Heart right ventricle (tissue), 16 donors: ENCODE measurements at regions not wholly inside any gene's neighbourhood (a gene's known extent, or its start where the extent isn't known, plus 50 kb on each side); places are given as distances from the start of the nearest gene placed in this dataset.

Source experiments
- ATAC-seq, 8 donors: fragments of 200-7000 bp; cut with Tn5 transposase; one replicate each; pipeline ENCODE4 v1.9.1; 2020; ENCODE audit warnings: mild to moderate bottlenecking in 8 of 8, moderate library complexity in 8 of 8, moderate number of reproducible peaks in 1 of 8
- DNase-seq, 2 donors: peaks; one replicate each; pipeline ENCODE4 v3.0.0-alpha.2; 2020
- H3K27ac ChIP-seq, 10 donors: fragments of 200-600 bp; sonication (generic) in 2 of 10; one replicate each; pipeline versions ENCODE4 v1.5.0 to v1.8.0; 2020 to 2022; ENCODE audit warnings: mild to moderate bottlenecking in 3 of 10
- H3K27me3 ChIP-seq, 7 donors: fragments of 200-600 bp; one replicate each; pipeline ENCODE4 v1.8.0; 2021 to 2022; ENCODE audit warnings: mild to moderate bottlenecking in 2 of 7
- H3K36me3 ChIP-seq, 9 donors: fragments of 200-600 bp; sonication (generic) in 1 of 9; one replicate each; pipeline versions ENCODE4 v1.5.0 to v1.8.0; 2020 to 2022; ENCODE audit warnings: mild to moderate bottlenecking in 2 of 9
- H3K4me1 ChIP-seq, 9 donors: fragments of 200-600 bp; sonication (generic) in 1 of 9; one replicate each; pipeline versions ENCODE4 v1.5.0 to v1.8.0; 2020 to 2022; ENCODE audit warnings: mild to moderate bottlenecking in 4 of 9
- H3K4me3 ChIP-seq, 10 donors: fragments of 200-600 bp; sonication (generic) in 2 of 10; one replicate each; pipeline versions ENCODE4 v1.5.0 to v1.8.0; 2020 to 2022; ENCODE audit warnings: mild to moderate bottlenecking in 7 of 10, moderate library complexity in 2 of 10
- H3K9me3 ChIP-seq, 11 donors: fragments of 200-600 bp in 10 of 11; sonication (generic) in 2 of 11; one replicate each; pipeline versions ENCODE4 v1.5.0 to v1.8.0; 2013 to 2022; ENCODE audit warnings: mild to moderate bottlenecking in 2 of 11, control low read depth in 1 of 11, moderate library complexity in 1 of 11
- WGBS, 2 donors: extraction: QIAGEN DNeasy Blood & Tissue Kit; methylation state at CpG; one replicate each; pipeline ENCODE4 v1.1.7; 2013; ENCODE audit warnings: inconsistent platforms in 1 of 2; 5-methylcytosine and 5-hydroxymethylcytosine counted together
- intact Hi-C, 10 donors: fragments of 100-400 bp; cut with DNase I; formaldehyde crosslinking; loops; one replicate each; pipeline versions ENCODE4 v1.11.1 to v1.14.2; 2022
- TF ChIP-seq, protein P1 (sequence below), 9 donors: fragments of 200-600 bp; sonication (generic) in 2 of 9; IDR thresholded peaks; one replicate each; pipeline versions ENCODE4 v1.5.0 to v1.8.0; 2021 to 2022; ENCODE audit warnings: antibody characterized with exemption in 9 of 9, mild to moderate bottlenecking in 5 of 9, moderate library complexity in 1 of 9
- donor health status: Arrhythmogenic right ventricular cardiomyopathy.
- donor health status: ischemic (EF 13 %, LVEDD 7.1; RV severe dilation, severe dysfunction).
- donor health status: healthy with polysubstance abuse.
- donor health status: DM: no; HTN: yes; CAD: no.
- donor health status: DM: no; HTN: no; CAD: no.
- donor health status: ischemic (EF 25% LVEDD 6.9; RV normal size, moderate dysfunction).
- donor health status: ischemic (EF 25% LVEDD 5.7; RV mildly dilated, moderate dysfunction).
- donor health status: healthy.
- donor health status: DM: yes; HTN: yes; CAD: no.
- donor health status: Ischemic cardiomyopathy.
- donor health status: ischemic (EF 35%, LVEDD 5.7; RV mildly dilated, moderate dysfunction).
- donor health status: nonischemic (EF 11% LVEDD 7.7; RV severe dilation, severe dysfunction).
- donor health status: DM: yes; HTN: yes; CAD: no.
- donor health status: PGD.
- donor health status: ischemic (EF 29% LVEDD 5.4; RV normal size, mild dysfunction).
- donor health status: nonischemic (EF 23%, LVEDD 6.1; RV moderate dilation, normal function).

DNA sequence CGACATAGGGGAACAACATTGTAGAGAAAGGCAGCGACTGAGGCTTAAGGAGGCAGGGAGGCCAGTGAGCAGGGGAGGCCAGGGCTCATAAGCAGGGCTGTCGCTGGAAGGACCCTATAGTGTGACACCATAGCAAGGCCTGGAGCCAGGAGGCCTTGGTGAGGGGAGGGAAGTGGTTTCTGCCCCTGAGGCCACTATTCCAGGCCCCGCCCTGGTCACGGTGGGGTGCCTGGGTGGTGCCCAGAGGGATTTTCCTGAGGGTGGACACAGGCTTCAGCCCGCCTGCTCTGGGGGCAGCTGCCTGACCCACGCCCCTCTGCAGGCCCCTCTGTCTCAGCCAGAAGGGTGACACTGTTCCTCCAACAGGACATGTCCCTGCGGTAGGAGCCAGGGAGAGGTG is 147.8 kb upstream of the IQSEC1 start:
- H3K27me3 ChIP-seq, result peaks cover 0 to 5% (median 0%) of the 10 kb centered on the region in 7 donors
- TF ChIP-seq, protein P1, sequence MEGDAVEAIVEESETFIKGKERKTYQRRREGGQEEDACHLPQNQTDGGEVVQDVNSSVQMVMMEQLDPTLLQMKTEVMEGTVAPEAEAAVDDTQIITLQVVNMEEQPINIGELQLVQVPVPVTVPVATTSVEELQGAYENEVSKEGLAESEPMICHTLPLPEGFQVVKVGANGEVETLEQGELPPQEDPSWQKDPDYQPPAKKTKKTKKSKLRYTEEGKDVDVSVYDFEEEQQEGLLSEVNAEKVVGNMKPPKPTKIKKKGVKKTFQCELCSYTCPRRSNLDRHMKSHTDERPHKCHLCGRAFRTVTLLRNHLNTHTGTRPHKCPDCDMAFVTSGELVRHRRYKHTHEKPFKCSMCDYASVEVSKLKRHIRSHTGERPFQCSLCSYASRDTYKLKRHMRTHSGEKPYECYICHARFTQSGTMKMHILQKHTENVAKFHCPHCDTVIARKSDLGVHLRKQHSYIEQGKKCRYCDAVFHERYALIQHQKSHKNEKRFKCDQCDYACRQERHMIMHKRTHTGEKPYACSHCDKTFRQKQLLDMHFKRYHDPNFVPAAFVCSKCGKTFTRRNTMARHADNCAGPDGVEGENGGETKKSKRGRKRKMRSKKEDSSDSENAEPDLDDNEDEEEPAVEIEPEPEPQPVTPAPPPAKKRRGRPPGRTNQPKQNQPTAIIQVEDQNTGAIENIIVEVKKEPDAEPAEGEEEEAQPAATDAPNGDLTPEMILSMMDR (IDR thresholded peaks at IDR 0.05), result no peak
- no peaks in the 10 kb centered on the region for H3K36me3 ChIP-seq
- no peak for DNase-seq
- H3K4me3 ChIP-seq, result no peak overlapping the region
- H3K27ac ChIP-seq, result no peak overlapping the region
- peaks cover 0 to 13% (median 4%) of the 10 kb centered on the region in 9 donors for H3K4me1 ChIP-seq
- no peaks in the 10 kb centered on the region for H3K9me3 ChIP-seq
- intact Hi-C loops, result no loop called here
- ATAC-seq, result no peak
- 92 to 93% methylated on average over 8 of the region's 8 CpGs for WGBS, 2 donors

DNA sequence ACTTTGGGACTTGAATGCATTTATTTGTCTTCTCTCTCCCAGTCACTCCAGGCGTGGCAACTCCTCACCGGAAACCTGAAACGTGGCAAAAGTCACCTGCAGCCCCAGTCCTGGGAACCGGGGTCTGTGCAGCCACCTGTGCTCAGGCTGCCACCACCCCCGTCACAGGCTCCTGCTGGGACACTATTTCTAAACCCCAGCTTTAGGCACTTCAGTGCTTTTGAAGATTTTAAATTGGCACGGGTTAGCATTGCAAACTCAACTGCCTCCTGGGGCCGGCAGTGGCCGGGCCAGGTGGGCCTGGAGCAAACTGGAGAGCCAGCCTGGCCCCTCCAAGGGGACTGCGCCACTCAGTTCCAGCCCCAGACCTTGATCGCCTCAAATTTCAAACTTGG is 146.7 kb upstream of the IQSEC1 start:
- H3K36me3 ChIP-seq, result no peaks in the 10 kb centered on the region
- WGBS, 2 donors, result 84 to 90% methylated on average over 10 of the region's 10 CpGs

DNA sequence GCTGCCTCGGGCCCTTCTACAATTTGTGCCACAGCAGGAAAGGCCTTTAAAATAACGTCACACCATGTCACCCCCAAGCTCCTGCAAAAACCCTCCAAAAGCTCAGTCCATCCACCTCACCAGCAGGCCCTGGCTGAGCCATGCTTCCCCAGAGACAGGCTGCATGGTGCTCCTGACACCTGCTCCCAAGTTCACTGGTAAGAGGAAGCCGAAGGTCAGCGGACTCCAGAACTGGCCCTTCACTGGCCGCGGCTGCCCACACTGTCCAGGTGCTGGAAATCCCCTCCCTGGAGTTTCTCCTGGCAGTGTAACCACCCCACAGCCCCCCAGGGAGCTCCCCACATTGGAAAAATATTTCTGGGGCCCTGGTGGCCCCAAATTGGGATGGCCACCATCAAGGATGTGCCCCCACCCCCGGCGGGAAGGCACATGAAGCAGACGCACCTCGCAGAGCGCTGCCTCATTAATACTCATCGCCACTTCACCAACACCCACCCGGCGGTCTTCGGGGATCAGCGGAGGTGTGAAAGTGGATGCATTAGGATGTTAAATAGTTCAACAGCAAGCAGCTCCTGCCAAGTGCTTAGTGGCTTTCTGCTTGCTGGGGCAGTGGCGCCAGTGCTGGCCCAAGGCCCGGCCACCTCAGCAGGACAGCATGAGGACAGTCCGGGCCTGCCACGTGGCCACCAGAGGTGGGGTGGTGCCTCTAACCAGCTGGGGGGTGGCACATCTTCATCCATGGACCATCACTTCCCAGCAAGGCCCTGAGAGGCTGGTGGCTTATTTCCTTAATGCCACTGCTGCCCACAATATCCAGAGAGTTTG is 146.1 kb upstream of the IQSEC1 start:
- WGBS, 2 donors, result 82 to 83% methylated on average over 20 of the region's 20 CpGs
- Histone ChIP-seq H3K4me1 (peaks cover 0 to 13% (median 4%) of the 10 kb centered on the region in 9 donors), H3K4me3 (no peak overlapping the region), H3K27me3 (peaks cover 0 to 8% (median 0%) of the 10 kb centered on the region in 7 donors), H3K27ac (no peak overlapping the region), H3K9me3 (no peaks in the 10 kb centered on the region), H3K36me3 (no peaks in the 10 kb centered on the region)
- TF ChIP-seq, protein P1 (IDR thresholded peaks at IDR 0.05), result no peak
- DNase-seq (no peak), ATAC-seq (peak in 1 of 8 donors; percentile 47)
- intact Hi-C loops, result no loop called here

More for the DNA sequence above, 146.7 kb upstream of the IQSEC1 start:
- peaks cover 0 to 13% (median 4%) of the 10 kb centered on the region in 9 donors for H3K4me1 ChIP-seq
- H3K27ac ChIP-seq, result no peak overlapping the region
- ATAC-seq, result no peak
- TF ChIP-seq, protein P1 (IDR thresholded peaks at IDR 0.05), result no peak
- H3K4me3 ChIP-seq, result no peak overlapping the region
- no peaks in the 10 kb centered on the region for H3K9me3 ChIP-seq
- intact Hi-C loops, result no loop called here
- no peak for DNase-seq
- peaks cover 0 to 8% (median 0%) of the 10 kb centered on the region in 7 donors for H3K27me3 ChIP-seq

DNA sequence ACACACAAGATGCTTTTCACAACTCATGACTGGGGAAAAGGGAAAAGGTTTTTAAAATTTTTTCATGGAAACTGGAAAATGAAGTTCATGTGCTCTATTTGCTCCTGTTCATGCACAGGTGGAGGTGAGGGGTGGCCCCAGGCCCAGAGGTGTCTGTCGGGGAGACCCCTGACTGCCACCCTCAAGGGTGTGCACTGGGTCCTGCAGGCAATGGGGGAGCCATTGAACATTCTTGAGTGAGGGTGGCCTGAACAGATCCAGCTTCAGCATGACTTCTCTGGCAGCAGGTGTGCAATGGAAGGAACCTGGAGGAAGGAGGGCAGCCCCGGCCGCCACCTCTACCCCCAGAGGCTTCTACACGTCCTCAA is 145.3 kb upstream of the IQSEC1 start:
- peaks cover 0 to 8% (median 1%) of the 10 kb centered on the region in 9 donors for H3K4me1 ChIP-seq
- no peaks in the 10 kb centered on the region for H3K36me3 ChIP-seq
- 90 to 91% methylated on average over 4 of the region's 4 CpGs for WGBS, 2 donors
- peaks cover 0 to 8% (median 0%) of the 10 kb centered on the region in 7 donors for H3K27me3 ChIP-seq
- no peaks in the 10 kb centered on the region for H3K9me3 ChIP-seq
- DNase-seq (no peak), ATAC-seq (no peak)
- TF ChIP-seq, protein P1 (IDR thresholded peaks at IDR 0.05), result no peak
- no peak overlapping the region for H3K27ac ChIP-seq
- intact Hi-C loops, result no loop called here
- H3K4me3 ChIP-seq, result no peak overlapping the region
